WERI-Rb-1 (cell line): ENCODE measurements at regions not wholly inside any gene's neighbourhood (a gene's known extent, or its start where the extent isn't known, plus 50 kb on each side); places are given as distances from the start of the nearest gene placed in this dataset.

ENCODE experiments used
- DNase-seq: peaks from one replicate; pipeline ENCODE4 v3.0.0-alpha.2; 2020
- H3K27ac ChIP-seq: fragments of 250-450 bp; sonication (Bioruptor Pico); 2 replicates; pipeline ENCODE4 v1.5.1; 2020; ENCODE audit warnings: mild to moderate bottlenecking, moderate library complexity
- H3K27me3 ChIP-seq: fragments of 250-450 bp; sonication (Bioruptor Pico); 2 replicates; pipeline ENCODE4 v1.5.1; 2021; ENCODE audit warnings: mild to moderate bottlenecking, low read depth, moderate library complexity; ENCODE audit not compliant: insufficient read depth, severe bottlenecking
- H3K36me3 ChIP-seq: fragments of 250-450 bp; sonication (Bioruptor Pico); 2 replicates; pipeline ENCODE4 v1.5.1; 2020; ENCODE audit warnings: mild to moderate bottlenecking, moderate library complexity
- H3K4me3 ChIP-seq: 2 replicates; pipeline ENCODE4 v1.5.1; 2011; ENCODE audit warnings: low read depth, mild to moderate bottlenecking, control low read depth, low read length
- H3K9me3 ChIP-seq: fragments of 250-450 bp; sonication (Bioruptor Pico); 2 replicates; pipeline ENCODE4 v1.5.1; 2021; ENCODE audit warnings: mild to moderate bottlenecking, moderate library complexity; ENCODE audit not compliant: severe bottlenecking
- TF ChIP-seq, protein P1 (sequence below): IDR thresholded peaks from 2 replicates; pipeline ENCODE4 v1.5.1; 2011; ENCODE audit warnings: low read depth, mild to moderate bottlenecking, control low read depth, inconsistent platforms, low read length

DNA sequence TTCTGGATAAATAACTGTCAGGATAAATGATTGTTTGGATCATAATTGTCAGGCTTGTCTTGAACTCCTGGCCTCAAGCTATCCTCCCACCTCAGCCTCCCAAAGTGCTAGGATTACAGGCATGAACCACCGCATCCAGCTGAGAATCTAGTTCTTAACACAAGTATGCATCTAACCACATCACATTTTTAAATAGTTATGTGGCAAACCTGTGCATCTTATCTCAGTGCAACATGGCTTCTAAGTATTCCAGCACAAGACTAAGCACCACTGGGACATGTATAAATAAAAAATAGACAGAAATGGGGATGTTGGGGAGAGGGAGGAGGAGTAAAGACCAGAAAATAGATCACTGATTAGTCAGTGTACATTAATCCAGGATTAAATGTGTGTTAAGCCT, 74.7 kb upstream of the TBL1X start:
- Histone ChIP-seq H3K27ac (no peak overlapping the region), H3K36me3 (no peaks in the 10 kb centered on the region), H3K4me3 (no peak overlapping the region), H3K27me3 (no peaks in the 10 kb centered on the region), H3K9me3 (peaks cover 4% of the 10 kb centered on the region)
- TF ChIP-seq, protein P1, sequence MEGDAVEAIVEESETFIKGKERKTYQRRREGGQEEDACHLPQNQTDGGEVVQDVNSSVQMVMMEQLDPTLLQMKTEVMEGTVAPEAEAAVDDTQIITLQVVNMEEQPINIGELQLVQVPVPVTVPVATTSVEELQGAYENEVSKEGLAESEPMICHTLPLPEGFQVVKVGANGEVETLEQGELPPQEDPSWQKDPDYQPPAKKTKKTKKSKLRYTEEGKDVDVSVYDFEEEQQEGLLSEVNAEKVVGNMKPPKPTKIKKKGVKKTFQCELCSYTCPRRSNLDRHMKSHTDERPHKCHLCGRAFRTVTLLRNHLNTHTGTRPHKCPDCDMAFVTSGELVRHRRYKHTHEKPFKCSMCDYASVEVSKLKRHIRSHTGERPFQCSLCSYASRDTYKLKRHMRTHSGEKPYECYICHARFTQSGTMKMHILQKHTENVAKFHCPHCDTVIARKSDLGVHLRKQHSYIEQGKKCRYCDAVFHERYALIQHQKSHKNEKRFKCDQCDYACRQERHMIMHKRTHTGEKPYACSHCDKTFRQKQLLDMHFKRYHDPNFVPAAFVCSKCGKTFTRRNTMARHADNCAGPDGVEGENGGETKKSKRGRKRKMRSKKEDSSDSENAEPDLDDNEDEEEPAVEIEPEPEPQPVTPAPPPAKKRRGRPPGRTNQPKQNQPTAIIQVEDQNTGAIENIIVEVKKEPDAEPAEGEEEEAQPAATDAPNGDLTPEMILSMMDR, result no peak
- no peak for DNase-seq

- peaks cover 4% of the 10 kb centered on the region for H3K9me3 ChIP-seq
- H3K36me3 ChIP-seq, result no peaks in the 10 kb centered on the region
- H3K27me3 ChIP-seq, result peaks cover 4% of the 10 kb centered on the region
- TF ChIP-seq, protein P1, result no peak
- H3K27ac ChIP-seq, result no peak overlapping the region
- no peak overlapping the region for H3K4me3 ChIP-seq
- no peak for DNase-seq
Observed at GRCh38 chrX:9390693-9391368, 74.0 kb upstream of the TBL1X start.

GRCh38 chrX:9392445-9392844, 72.4 kb upstream of the TBL1X start:
- H3K27ac ChIP-seq, result no peak overlapping the region
- TF ChIP-seq, protein P1, result no peak
- H3K36me3 ChIP-seq, result no peaks in the 10 kb centered on the region
- H3K9me3 ChIP-seq, result peaks cover 4% of the 10 kb centered on the region
- peaks cover 4% of the 10 kb centered on the region for H3K27me3 ChIP-seq
- DNase-seq, result no peak
- no peak overlapping the region for H3K4me3 ChIP-seq

- no peaks in the 10 kb centered on the region for H3K36me3 ChIP-seq
- DNase-seq, result no peak
- TF ChIP-seq, protein P1, result no peak
- H3K27ac ChIP-seq, result no peak overlapping the region
- no peak overlapping the region for H3K4me3 ChIP-seq
- H3K9me3 ChIP-seq, result peaks cover 4% of the 10 kb centered on the region
- peaks cover 4% of the 10 kb centered on the region for H3K27me3 ChIP-seq
Observed at GRCh38 chrX:9393571-9393970, 71.3 kb upstream of the TBL1X start.

DNA sequence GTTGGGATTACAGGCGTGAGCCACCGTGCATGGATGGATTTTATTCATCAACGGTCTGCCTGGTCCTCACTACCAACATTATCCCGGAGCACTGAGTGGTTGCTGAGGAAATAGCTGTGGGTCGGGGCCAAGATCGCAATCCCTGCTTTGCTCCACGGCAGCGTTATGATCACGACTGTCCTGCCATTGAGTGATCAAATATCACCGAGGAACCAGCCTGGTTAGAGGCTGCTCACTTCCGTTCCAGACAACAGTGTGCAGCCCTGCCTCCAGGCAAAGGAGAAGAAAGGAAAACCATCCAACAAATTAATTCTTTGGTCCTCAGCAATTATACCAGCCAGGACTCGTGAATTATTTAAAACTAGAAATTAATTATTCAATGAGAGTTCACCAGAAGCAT, 70.6 kb upstream of the TBL1X start:
- H3K9me3 ChIP-seq, result peaks cover 4% of the 10 kb centered on the region
- DNase-seq, result no peak
- H3K27me3 ChIP-seq, result peaks cover 4% of the 10 kb centered on the region
- H3K36me3 ChIP-seq, result no peaks in the 10 kb centered on the region
- TF ChIP-seq, protein P1, result no peak
- H3K4me3 ChIP-seq, result no peak overlapping the region
- no peak overlapping the region for H3K27ac ChIP-seq

GRCh38 chrX:9396930-9397329, 67.9 kb upstream of the TBL1X start:
- no peaks in the 10 kb centered on the region for H3K9me3 ChIP-seq
- no peaks in the 10 kb centered on the region for H3K36me3 ChIP-seq
- TF ChIP-seq, protein P1, result no peak
- H3K27me3 ChIP-seq, result peaks cover 4% of the 10 kb centered on the region
- no peak overlapping the region for H3K27ac ChIP-seq
- DNase-seq, result no peak
- no peak overlapping the region for H3K4me3 ChIP-seq
